Upper lobe of left lung (tissue), 6 donors: ENCODE measurements at regions not wholly inside any gene's neighbourhood (a gene's known extent, or its start where the extent isn't known, plus 50 kb on each side); places are given as distances from the start of the nearest gene placed in this dataset.
"Not testable (repeated sequence)": the region's sequence is repeated elsewhere in the genome, so short reads cannot be mapped to it uniquely, and the experiment has no call there.

Experiments used
- ATAC-seq, 2 donors: fragments of 200-7000 bp; cut with Tn5 transposase; one replicate each; pipeline ENCODE4 v1.9.1; 2022; ENCODE audit warnings: mild to moderate bottlenecking in 2 of 2, moderate library complexity in 2 of 2; ENCODE audit not compliant: low FRiP score in 2 of 2
- DNase-seq, 2 donors: peaks; one replicate each; pipeline ENCODE4 v3.0.0-alpha.2; 2019 to 2020
- H3K27ac ChIP-seq, 4 donors: fragments of 200-600 bp; sonication (generic); one replicate each; pipeline ENCODE4 v1.5.1; 2016 to 2019
- H3K27me3 ChIP-seq, 4 donors: fragments of 200-600 bp; sonication (generic); one replicate each; pipeline ENCODE4 v1.5.1; 2017 to 2019
- H3K36me3 ChIP-seq, 4 donors: fragments of 200-600 bp; sonication (generic); one replicate each; pipeline ENCODE4 v1.5.1; 2016 to 2019
- H3K4me1 ChIP-seq, 4 donors: fragments of 200-600 bp; sonication (generic); one replicate each; pipeline ENCODE4 v1.5.1; 2018 to 2019
- H3K4me3 ChIP-seq, 4 donors: fragments of 200-600 bp; sonication (generic); one replicate each; pipeline ENCODE4 v1.5.1; 2017 to 2019; ENCODE audit warnings: mild to moderate bottlenecking in 2 of 4, moderate library complexity in 1 of 4
- H3K9me3 ChIP-seq, 4 donors: fragments of 200-600 bp; sonication (generic); one replicate each; pipeline ENCODE4 v1.5.1; 2018 to 2019
- WGBS, 2 donors: methylation state at CpG; one replicate each; pipeline ENCODE4 v1.1.5; 2017 to 2018; 5-methylcytosine and 5-hydroxymethylcytosine counted together
- donor health status: DM: no; HTN: no; CAD: no; lungs with moderate emphysema.
- donor health status: DM: no; HTN: yes; CAD: no; lungs with severe emphysema.

DNA sequence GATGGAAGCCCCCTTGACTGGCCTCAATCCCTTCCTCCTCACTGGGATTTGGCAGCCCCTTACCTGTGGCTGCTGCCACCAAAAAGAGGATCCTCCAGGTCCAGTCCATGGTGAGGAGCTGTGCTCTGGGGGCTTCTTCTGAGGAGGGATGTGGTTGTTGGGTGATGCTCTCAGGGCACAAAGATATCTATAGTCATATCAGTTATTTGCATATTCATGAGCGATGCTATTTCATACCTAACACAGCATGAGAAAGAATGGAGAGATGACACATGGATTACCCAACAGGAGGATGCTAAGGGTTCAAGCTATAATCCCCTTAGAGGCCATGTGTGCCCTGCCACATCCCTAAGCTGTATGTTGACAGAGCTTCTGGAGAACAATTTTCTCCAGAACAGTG is 141.7 kb downstream of the POTEB start:
- H3K27me3 ChIP-seq, H3K36me3 ChIP-seq, ATAC-seq, H3K9me3 ChIP-seq, DNase-seq, H3K4me3 ChIP-seq, H3K4me1 ChIP-seq, H3K27ac ChIP-seq: not testable (repeated sequence)
- no CpG with 5 or more reads among the region's 1 CpG for WGBS, 2 donors

GRCh38 chr15:21735368-21735767 is 142.2 kb downstream of the POTEB start:
- not testable (repeated sequence) for H3K4me1 ChIP-seq, H3K4me3 ChIP-seq, DNase-seq, H3K27me3 ChIP-seq, H3K36me3 ChIP-seq, H3K27ac ChIP-seq, ATAC-seq, H3K9me3 ChIP-seq
- no CpG with 5 or more reads among the region's 7 CpGs for WGBS, 2 donors

- WGBS, 2 donors: no CpG with 5 or more reads among the region's 5 CpGs
- not testable (repeated sequence) for DNase-seq, H3K4me1 ChIP-seq, H3K36me3 ChIP-seq, H3K27me3 ChIP-seq, H3K4me3 ChIP-seq, H3K9me3 ChIP-seq, ATAC-seq, H3K27ac ChIP-seq
Observed at GRCh38 chr15:21731496-21731895, 146.0 kb downstream of the POTEB start.

DNA sequence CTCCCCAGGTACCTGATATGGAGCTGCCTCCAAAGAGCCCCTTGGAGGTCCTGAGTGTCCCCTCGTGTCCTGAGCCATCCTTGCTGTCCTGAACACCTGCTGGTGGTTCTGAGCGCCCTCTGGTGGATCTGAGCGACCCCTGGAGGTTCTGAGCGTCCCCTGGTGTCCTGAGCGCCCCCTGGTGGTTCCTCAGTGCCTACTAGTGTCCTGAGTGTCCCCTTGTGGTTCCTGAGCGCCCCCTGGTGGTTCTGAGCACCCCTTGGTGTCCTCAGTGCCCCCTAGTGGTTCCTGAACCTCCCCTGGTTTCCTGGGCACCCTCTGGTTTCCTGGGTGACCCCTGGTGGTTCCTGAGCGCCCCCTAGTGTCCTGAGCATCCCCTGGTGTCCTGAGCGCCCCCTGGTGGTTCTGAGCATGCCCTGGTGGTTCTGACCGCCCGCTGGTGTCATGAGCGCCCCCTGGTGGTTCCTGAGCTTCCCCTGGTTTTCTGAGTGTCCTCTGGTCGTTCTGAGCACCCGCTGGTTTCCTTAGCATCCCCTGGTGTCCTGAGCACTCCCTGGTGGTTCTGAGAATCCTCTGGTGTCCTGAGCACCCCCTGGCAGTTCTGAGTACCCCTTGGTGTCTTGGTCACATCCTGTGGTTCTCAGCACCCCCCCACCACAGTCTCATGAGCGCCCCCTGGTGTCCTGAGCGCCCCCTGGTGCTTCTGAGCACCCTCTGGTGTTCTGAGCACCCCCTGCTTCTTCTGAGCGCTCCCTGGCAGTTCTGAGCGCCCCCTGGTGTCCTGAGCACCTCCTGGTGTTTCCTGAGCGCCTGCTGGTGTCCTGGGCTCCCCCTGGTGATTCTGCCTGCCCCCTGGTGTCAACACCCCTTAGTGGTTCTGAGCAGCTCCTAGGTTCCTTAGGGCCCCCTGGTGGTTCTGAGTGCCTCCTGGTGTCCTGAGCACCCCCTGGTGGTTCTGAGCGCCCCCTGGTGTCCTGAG is 146.8 kb downstream of the POTEB start:
- ATAC-seq: peak; percentile 76 to 89
- H3K27ac ChIP-seq, H3K4me1 ChIP-seq, H3K4me3 ChIP-seq, DNase-seq, H3K27me3 ChIP-seq, H3K36me3 ChIP-seq, H3K9me3 ChIP-seq: not testable (repeated sequence)
- no CpG with 5 or more reads among the region's 19 CpGs for WGBS, 2 donors

GRCh38 chr15:21724988-21725387 is 152.5 kb downstream of the POTEB start:
- not testable (repeated sequence) for H3K9me3 ChIP-seq, DNase-seq, H3K4me1 ChIP-seq, H3K4me3 ChIP-seq, H3K27me3 ChIP-seq, H3K36me3 ChIP-seq, H3K27ac ChIP-seq, ATAC-seq
- WGBS, 2 donors: no CpG with 5 or more reads among the region's 6 CpGs

DNA sequence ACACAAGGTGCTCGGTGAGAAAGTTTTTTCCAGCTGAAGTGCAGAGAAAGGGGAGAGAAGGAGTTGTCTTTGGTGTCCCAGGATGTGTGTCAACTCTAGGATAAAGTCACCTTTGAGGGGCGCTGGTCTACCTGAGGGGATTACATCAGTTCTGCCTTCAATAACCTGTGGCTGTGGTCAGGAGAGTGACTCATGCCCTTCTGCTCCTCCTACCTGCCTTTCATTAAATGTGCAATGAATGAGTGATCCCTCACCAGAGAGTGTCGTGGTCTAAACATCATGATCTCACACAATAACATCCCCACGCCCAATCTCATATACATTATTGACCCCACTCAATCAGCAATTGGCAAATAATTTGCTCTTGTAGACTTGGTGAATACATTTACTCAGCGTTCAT is 156.4 kb downstream of the POTEB start:
- H3K9me3 ChIP-seq, H3K27me3 ChIP-seq, H3K4me3 ChIP-seq, ATAC-seq, DNase-seq, H3K27ac ChIP-seq, H3K4me1 ChIP-seq, H3K36me3 ChIP-seq: not testable (repeated sequence)
- no CpG with 5 or more reads among the region's 5 CpGs for WGBS, 2 donors

GRCh38 chr15:21718779-21719178 is 158.8 kb downstream of the POTEB start:
- not testable (repeated sequence) for H3K36me3 ChIP-seq, H3K9me3 ChIP-seq, H3K4me1 ChIP-seq, H3K27me3 ChIP-seq, DNase-seq, H3K27ac ChIP-seq, H3K4me3 ChIP-seq
- no CpG with 5 or more reads among the region's 4 CpGs for WGBS, 2 donors
- ATAC-seq: peak in 1 of 2 donors; percentile 39

DNA sequence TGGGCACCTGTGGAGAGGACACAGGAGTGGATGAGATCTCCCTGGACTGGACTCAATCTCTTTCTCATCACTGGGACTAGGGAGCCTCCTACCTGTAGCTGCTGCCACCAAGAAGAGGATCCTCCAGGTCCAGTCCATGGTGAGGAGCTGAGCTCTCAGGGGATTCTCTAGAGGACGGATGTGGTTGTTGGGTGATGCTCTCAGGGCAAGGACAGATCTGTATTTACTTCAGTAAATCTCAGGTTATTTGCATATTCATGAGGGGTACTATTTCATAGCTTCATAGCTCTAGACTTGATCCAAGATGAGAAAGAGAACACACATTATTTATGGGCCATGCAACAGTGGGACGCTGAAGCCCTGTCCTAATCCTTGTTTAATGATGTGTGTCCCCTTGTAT is 159.4 kb downstream of the POTEB start:
- not testable (repeated sequence) for H3K4me1 ChIP-seq, H3K9me3 ChIP-seq, H3K27ac ChIP-seq, ATAC-seq, H3K27me3 ChIP-seq, H3K4me3 ChIP-seq, H3K36me3 ChIP-seq, DNase-seq
- no CpG with 5 or more reads among the region's 2 CpGs for WGBS, 2 donors

DNA sequence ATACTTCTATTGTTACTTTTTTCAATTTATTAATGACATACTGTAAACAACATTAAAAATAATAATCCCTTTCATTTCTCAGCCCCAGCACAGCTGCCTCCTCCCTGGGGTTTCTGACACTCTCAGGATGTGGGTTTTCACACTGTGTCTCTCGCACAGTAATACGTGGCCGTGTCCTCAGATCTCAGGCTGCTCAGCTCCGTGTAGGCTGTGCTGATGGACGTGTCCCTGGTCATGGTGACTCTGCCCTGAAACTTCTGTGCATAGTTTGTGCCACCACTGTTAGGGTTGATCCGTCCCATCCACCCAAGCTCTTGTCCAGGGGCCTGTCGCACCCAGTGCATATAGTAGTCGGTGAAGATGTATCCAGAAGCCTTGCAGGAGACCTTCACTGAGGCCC is 159.9 kb downstream of the POTEB start:
- not testable (repeated sequence) for DNase-seq, H3K36me3 ChIP-seq, ATAC-seq, H3K27me3 ChIP-seq, H3K4me3 ChIP-seq, H3K9me3 ChIP-seq, H3K27ac ChIP-seq, H3K4me1 ChIP-seq
- no CpG with 5 or more reads among the region's 8 CpGs for WGBS, 2 donors

- DNase-seq, H3K36me3 ChIP-seq, H3K27ac ChIP-seq, H3K4me1 ChIP-seq, H3K27me3 ChIP-seq, H3K4me3 ChIP-seq, H3K9me3 ChIP-seq, ATAC-seq: not testable (repeated sequence)
- WGBS, 2 donors: no CpG with 5 or more reads among the region's 7 CpGs
Observed at GRCh38 chr15:21705480-21705879, 172.1 kb downstream of the POTEB start.

DNA sequence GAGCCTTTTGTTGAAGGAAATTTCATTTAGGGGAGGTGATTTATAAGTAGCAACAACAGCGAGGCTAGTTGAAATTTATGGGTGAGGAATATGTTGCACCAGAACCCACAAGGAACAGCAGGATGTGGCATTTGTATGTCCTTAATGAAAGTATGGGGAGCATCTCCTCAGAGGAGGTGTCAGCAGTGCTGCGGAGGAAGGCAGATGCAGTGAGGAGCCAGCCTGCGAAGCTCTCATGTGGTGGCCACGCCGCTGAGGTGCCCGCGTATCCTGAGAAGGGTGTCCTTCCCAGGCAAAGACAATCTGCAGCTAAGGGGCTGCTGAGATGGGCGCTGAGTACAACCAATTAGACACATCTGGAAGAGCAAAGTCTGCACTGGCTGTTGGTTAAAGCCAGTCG is 178.9 kb downstream of the POTEB start:
- DNase-seq, H3K36me3 ChIP-seq, H3K27me3 ChIP-seq, H3K4me1 ChIP-seq, H3K9me3 ChIP-seq, ATAC-seq, H3K27ac ChIP-seq, H3K4me3 ChIP-seq: not testable (repeated sequence)
- WGBS, 2 donors: no CpG with 5 or more reads among the region's 9 CpGs

- H3K4me3 ChIP-seq, H3K9me3 ChIP-seq, DNase-seq, H3K27me3 ChIP-seq, H3K36me3 ChIP-seq, H3K4me1 ChIP-seq, ATAC-seq, H3K27ac ChIP-seq: not testable (repeated sequence)
- WGBS, 2 donors: no CpG with 5 or more reads among the region's 7 CpGs
Observed at GRCh38 chr15:21695089-21695488, 182.4 kb downstream of the POTEB start.

DNA sequence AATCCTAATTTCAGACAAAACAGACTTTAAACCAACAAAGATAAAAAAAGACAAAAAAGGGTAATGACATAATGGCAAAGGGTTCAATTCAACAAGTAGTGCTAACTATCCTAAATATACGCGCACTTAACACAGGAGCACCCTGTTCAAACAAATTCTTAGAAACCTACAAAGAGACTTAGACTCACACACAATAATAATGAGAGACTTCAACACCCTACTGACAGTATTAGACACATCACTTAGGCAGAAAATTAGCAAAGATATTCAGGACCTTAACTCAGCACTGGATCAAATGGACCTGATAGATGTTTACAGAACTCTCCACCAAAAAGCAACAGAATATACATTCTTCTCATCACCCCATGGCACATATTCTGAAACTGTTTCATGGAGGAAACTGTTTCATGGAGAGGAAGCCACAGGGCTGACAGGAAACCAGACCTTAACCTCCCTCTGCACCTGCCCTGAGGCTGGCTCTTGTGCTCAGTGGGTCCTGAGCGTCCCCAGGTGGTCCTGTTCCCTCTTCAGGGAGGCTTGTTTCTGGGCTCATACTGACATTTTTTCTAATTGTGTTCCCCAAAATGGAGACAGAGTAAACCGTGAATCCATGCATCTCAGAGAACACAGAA is 184.9 kb downstream of the POTEB start:
- H3K27ac ChIP-seq, ATAC-seq, H3K4me1 ChIP-seq, H3K36me3 ChIP-seq, H3K9me3 ChIP-seq, DNase-seq, H3K27me3 ChIP-seq, H3K4me3 ChIP-seq: not testable (repeated sequence)
- no CpG with 5 or more reads among the region's 4 CpGs for WGBS, 2 donors
